ENCODE measurements at regions not wholly inside any gene's neighbourhood (a gene's known extent, or its start where the extent isn't known, plus 50 kb on each side); places are given as distances from the start of the nearest gene placed in this dataset.
A peak's percentile ranks its signal among the peaks of the same experiment; 100 is the strongest.

DNA sequence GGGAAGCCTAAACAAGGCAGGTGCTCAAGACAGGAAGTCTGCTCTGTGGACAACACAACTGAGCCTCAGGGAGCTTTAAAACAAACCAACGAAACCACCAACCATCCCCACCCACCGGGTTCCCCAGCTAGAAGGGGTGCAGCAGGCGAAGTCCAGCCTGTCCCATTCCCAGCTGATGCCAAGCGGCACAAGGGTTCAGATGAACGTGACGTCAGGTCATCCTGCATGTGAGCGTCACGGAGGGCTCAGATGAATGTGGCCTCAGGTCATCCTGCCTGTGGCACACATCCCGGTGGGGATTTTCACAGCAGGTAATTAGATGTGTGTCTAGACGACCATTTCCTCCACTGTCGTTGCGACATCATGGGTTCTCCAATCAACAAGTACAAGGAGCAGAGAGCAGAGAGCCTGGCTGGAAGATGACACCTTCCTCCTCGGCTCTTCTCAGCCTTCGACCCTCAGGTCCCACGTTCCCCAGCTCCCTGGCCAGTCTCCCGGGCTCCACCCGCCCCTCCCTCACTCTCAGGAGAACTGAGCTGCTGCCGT, 246.5 kb downstream of the FOXL1 start:
- no peak overlapping the region for H3K4me3 ChIP-seq (ENCODE audit: control insufficient read depth, low read depth, low read length)
- no peak for TF ChIP-seq CTCF (conservative IDR thresholded peaks at IDR 0.05; ENCODE audit: control insufficient read depth, insufficient read depth, low read depth, low read length)
- peak; percentile 23 for DNase-seq (ENCODE audit: low read depth)

- H3K4me3 ChIP-seq (ENCODE audit: control insufficient read depth, low read depth, low read length): no peak overlapping the region
- no peak for DNase-seq (ENCODE audit: low read depth)
- TF ChIP-seq CTCF (conservative IDR thresholded peaks at IDR 0.05; ENCODE audit: control insufficient read depth, insufficient read depth, low read depth, low read length): no peak
Measured at GRCh38 chr16:86825631-86826030, 247.3 kb downstream of the FOXL1 start.

DNA sequence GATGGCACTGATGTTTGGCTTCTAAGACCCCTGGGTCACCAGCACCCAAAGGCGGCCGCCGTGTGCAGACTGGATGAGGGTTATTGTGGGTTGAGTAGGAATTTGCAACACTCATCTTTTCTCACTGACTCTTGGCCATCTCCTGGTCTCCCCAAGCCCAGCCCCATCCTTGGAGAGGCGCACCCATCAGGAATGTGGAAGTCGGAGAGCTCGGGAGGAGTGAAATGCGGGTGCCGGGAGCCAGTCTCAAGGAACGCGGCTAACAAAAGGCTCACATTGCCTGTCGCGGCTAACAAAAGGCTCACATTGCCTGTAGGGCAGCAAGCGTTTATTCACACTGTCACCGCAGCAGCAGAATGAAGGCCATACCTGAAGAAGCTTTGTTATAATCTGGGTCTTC, 248.6 kb downstream of the FOXL1 start:
- no peak overlapping the region for H3K4me3 ChIP-seq (ENCODE audit: control insufficient read depth, low read depth, low read length)
- no peak for TF ChIP-seq CTCF (conservative IDR thresholded peaks at IDR 0.05; ENCODE audit: control insufficient read depth, insufficient read depth, low read depth, low read length)
- no peak for DNase-seq (ENCODE audit: low read depth)

- TF ChIP-seq CTCF (conservative IDR thresholded peaks at IDR 0.05; ENCODE audit: control insufficient read depth, insufficient read depth, low read depth, low read length): no peak
- no peak for DNase-seq (ENCODE audit: low read depth)
- no peak overlapping the region for H3K4me3 ChIP-seq (ENCODE audit: control insufficient read depth, low read depth, low read length)
Measured at GRCh38 chr16:86827521-86827920, 249.2 kb downstream of the FOXL1 start.

DNA sequence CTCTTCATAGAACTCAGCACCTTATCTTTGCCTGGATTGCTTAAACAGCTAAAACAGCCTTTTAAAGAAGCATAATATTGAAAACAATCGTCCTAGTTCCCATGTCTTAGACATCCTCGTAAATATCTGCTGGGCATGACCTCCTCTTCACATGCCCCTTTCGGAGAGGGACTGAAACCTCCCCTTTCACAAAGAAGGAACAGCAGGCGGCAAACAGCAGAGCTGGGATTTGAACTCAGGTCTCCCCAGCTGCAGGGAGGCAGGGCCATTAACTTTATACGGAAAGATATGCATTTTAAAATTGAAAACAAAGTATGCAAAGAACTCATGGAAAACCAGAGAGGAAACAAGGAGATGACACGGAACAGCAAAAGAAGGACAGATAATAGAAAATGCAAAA, 249.9 kb downstream of the FOXL1 start:
- no peak for DNase-seq (ENCODE audit: low read depth)
- no peak overlapping the region for H3K4me3 ChIP-seq (ENCODE audit: control insufficient read depth, low read depth, low read length)
- no peak for TF ChIP-seq CTCF (conservative IDR thresholded peaks at IDR 0.05; ENCODE audit: control insufficient read depth, insufficient read depth, low read depth, low read length)

DNA sequence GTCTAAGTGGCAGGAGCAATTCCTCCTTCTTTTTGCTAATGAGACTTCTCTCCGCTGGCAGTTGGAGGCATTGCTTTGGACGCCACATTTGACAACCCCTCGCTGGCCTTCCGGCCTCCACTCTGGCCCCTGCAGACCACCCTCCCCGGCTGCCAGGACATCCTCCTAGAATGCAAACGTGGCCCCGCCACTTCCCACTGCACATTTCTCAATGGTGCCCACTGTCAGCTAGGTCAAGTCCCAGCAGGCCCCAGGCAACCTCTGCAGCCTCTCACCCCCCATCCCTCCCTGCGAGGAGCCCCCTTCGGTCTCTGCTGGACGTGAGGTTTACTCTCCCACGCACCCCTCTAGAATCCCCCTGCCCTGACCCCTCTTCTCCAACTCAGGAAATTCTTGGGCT, 250.3 kb downstream of the FOXL1 start:
- TF ChIP-seq CTCF (conservative IDR thresholded peaks at IDR 0.05; ENCODE audit: control insufficient read depth, insufficient read depth, low read depth, low read length): no peak

DNA sequence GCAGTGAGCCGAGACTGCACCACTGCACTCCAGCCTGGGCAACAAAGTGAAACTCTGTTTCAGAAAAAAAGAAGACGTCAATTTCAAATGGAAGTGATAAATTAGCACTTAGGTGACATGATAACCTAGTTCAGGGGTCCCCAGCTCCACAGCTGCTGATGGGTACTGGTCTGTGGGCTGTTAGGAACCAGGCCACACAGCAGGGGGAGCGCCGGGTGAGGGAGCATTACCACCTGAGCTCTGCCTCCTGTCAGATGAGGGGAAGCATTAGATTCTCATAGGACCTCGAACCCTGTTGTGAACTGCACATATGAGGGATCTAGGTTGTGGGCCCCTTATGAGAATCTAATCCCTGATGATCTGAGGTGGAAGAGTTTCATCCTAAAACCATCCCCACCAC, 253.0 kb downstream of the FOXL1 start:
- H3K4me3 ChIP-seq (ENCODE audit: control insufficient read depth, low read depth, low read length): no peak overlapping the region
- no peak for TF ChIP-seq CTCF (conservative IDR thresholded peaks at IDR 0.05; ENCODE audit: control insufficient read depth, insufficient read depth, low read depth, low read length)
- no peak for DNase-seq (ENCODE audit: low read depth)

More for the DNA sequence above, 250.3 kb downstream of the FOXL1 start:
- DNase-seq (ENCODE audit: low read depth): no peak
- H3K4me3 ChIP-seq (ENCODE audit: control insufficient read depth, low read depth, low read length): no peak overlapping the region

Measured in fibroblast of mammary gland (primary cell).